GM12865 (cell line): ENCODE measurements at regions not wholly inside any gene's neighbourhood (a gene's known extent, or its start where the extent isn't known, plus 50 kb on each side); places are given as distances from the start of the nearest gene placed in this dataset.

Experiments
- DNase-seq: peaks from one replicate; pipeline ENCODE4 v3.0.0; 2010; ENCODE audit warnings: low read depth
- H3K4me3 ChIP-seq: 2 replicates; pipeline ENCODE4 v1.5.1; 2011; ENCODE audit warnings: mild to moderate bottlenecking, low read depth, low read length, control low read depth
- CTCF ChIP-seq: IDR thresholded peaks from 2 replicates; pipeline ENCODE4 v1.5.1; 2011; ENCODE audit warnings: low read length, control low read depth, low read depth, inconsistent platforms; ENCODE audit not compliant: insufficient read depth; ENCODE audit errors: missing control alignments

- no peak for TF ChIP-seq CTCF
- H3K4me3 ChIP-seq = no peak overlapping the region
- no peak for DNase-seq
These were observed 234.9 kb downstream of the SPATA31D1 start for GRCh38 chr9:82223442-82223841.

- DNase-seq = no peak
- no peak overlapping the region for H3K4me3 ChIP-seq
- no peak for TF ChIP-seq CTCF
These were observed 242.8 kb downstream of the SPATA31D1 start for GRCh38 chr9:82231411-82231810.

- no peak for TF ChIP-seq CTCF
- no peak overlapping the region for H3K4me3 ChIP-seq
- no peak for DNase-seq
These were observed 245.8 kb downstream of the SPATA31D1 start for GRCh38 chr9:82234160-82234943.

- no peak for TF ChIP-seq CTCF
- no peak overlapping the region for H3K4me3 ChIP-seq
- no peak for DNase-seq
These were observed 253.9 kb downstream of the SPATA31D1 start for GRCh38 chr9:82242285-82242963.

GRCh38 chr9:82247318-82247717, 258.7 kb downstream of the SPATA31D1 start:
- no peak for TF ChIP-seq CTCF
- DNase-seq = no peak
- no peak overlapping the region for H3K4me3 ChIP-seq

- DNase-seq = no peak
- no peak for TF ChIP-seq CTCF
- no peak overlapping the region for H3K4me3 ChIP-seq
These were observed 263.5 kb downstream of the SPATA31D1 start for GRCh38 chr9:82252116-82252515.
